K562 (cell line): ENCODE measurements at regions not wholly inside any gene's neighbourhood (a gene's known extent, or its start where the extent isn't known, plus 50 kb on each side); places are given as distances from the start of the nearest gene placed in this dataset.

Experiments
- MEF2A ChIP-seq: IDR thresholded peaks from 2 replicates; pipeline ENCODE4 v1.6.1; 2011; ENCODE audit warnings: low read depth, mild to moderate bottlenecking, low read length, moderate library complexity; ENCODE audit not compliant: control insufficient read depth
- MYBL2 ChIP-seq, 2 experiments: fragments of 450-650 bp in 1 of 2; sonication (generic) in 1 of 2; formaldehyde crosslinking in 1 of 2; IDR thresholded peaks; 2 replicates each; pipeline versions ENCODE4 v1.6.1 to v1.8.1; 2017 to 2022; ENCODE audit warnings: borderline replicate concordance in 1 of 2, inconsistent platforms in 1 of 2, low read depth in 1 of 2, mild to moderate bottlenecking in 1 of 2, missing genetic modification reagents in 1 of 2, moderate library complexity in 1 of 2
- TAF15 ChIP-seq: fragments of 200-400 bp; formaldehyde crosslinking; IDR thresholded peaks from 2 replicates; pipeline ENCODE4 v1.6.1; 2017; ENCODE audit warnings: mild to moderate bottlenecking, low read depth, low read length, moderate library complexity
- TRIM24 ChIP-seq, 2 experiments: fragments of 450-650 bp; IDR thresholded peaks; 2 replicates each; pipeline ENCODE4 v1.6.1; 2016
- ZKSCAN3 ChIP-seq: fragments of 250-450 bp; sonication (Bioruptor Pico); IDR thresholded peaks from 2 replicates; pipeline ENCODE4 v1.4.0; 2020
- TF ChIP-seq, protein P1 (sequence below): fragments of 450-650 bp; formaldehyde crosslinking; IDR thresholded peaks from 2 replicates; pipeline ENCODE4 v1.4.0; 2020; ENCODE audit warnings: mild to moderate bottlenecking
- TF ChIP-seq, protein P2 (sequence below), 3 experiments: IDR thresholded peaks in 2 of 3; conservative IDR thresholded peaks in 1 of 3; 2 replicates each; pipeline ENCODE4 v1.5.1; 2011 to 2012; ENCODE audit warnings: low read length in 3 of 3, mild to moderate bottlenecking in 3 of 3, control low read depth in 2 of 3, improper control_type of control experiment in 1 of 3, inconsistent platforms in 1 of 3, low read depth in 1 of 3, mixed read lengths in 1 of 3, moderate library complexity in 1 of 3; ENCODE audit not compliant: insufficient read depth in 2 of 3
- TF ChIP-seq, protein P3 (sequence below): IDR thresholded peaks from 2 replicates; pipeline ENCODE4 v1.6.1; 2011; ENCODE audit warnings: borderline replicate concordance, low read depth, mild to moderate bottlenecking, moderate library complexity, low read length; ENCODE audit not compliant: insufficient read depth, poor library complexity, severe bottlenecking
- TF ChIP-seq, protein P4 (sequence below): fragments of 250-450 bp; sonication (Bioruptor Pico); IDR thresholded peaks from 2 replicates; pipeline ENCODE4 v1.5.0; 2020; ENCODE audit warnings: mild to moderate bottlenecking, borderline replicate concordance

DNA sequence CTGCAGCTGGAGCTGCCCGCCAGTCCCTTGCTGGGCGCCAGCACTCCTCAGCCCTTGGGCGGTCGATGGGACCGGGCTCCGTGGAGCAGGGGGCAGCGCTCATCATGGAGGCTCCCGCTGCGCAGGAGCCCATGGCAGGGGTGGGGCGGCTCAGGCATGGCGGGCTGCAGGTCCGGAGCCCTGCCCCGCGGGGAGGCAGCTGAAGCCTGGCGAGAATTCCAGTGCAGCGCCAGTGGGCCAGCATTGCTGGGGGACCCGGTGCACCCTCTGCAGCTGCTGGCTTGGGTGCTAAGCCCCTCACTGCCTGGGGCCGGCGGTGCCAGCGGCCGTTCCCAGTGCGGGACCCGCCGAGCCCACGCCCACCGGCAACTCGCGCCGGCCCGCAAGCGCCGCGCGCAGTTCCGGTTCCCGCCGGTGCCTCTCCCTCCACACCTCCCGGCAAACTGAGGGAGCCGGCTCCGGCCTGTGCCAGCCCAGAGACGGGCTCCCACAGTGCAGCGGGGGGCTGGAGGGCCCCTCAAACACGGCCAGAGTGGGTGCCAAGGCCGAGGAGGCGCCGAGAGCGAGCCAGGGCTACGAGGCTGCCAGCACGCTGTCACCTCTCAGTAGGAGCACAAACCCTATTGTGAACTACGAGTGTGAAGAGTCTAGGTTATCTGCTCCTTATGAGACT, 687.1 kb downstream of the PCDH17 start:
- TF ChIP-seq TAF15 (no peak), ZKSCAN3 (CRISPR knock-in tag) (no peak), MYBL2 (IDR thresholded peaks at IDR 0.05; ENCODE audit: low read depth) (no peak), MYBL2 (CRISPR knock-in tag; IDR thresholded peaks at IDR 0.05; ENCODE audit: borderline replicate concordance) (no peak), MEF2A (no peak), TRIM24 (IDR thresholded peaks at IDR 0.05) (no peak)
- TF ChIP-seq, protein P1, sequence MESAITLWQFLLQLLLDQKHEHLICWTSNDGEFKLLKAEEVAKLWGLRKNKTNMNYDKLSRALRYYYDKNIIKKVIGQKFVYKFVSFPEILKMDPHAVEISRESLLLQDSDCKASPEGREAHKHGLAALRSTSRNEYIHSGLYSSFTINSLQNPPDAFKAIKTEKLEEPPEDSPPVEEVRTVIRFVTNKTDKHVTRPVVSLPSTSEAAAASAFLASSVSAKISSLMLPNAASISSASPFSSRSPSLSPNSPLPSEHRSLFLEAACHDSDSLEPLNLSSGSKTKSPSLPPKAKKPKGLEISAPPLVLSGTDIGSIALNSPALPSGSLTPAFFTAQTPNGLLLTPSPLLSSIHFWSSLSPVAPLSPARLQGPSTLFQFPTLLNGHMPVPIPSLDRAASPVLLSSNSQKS (CRISPR knock-in tag), result no peak
- TF ChIP-seq, protein P2, sequence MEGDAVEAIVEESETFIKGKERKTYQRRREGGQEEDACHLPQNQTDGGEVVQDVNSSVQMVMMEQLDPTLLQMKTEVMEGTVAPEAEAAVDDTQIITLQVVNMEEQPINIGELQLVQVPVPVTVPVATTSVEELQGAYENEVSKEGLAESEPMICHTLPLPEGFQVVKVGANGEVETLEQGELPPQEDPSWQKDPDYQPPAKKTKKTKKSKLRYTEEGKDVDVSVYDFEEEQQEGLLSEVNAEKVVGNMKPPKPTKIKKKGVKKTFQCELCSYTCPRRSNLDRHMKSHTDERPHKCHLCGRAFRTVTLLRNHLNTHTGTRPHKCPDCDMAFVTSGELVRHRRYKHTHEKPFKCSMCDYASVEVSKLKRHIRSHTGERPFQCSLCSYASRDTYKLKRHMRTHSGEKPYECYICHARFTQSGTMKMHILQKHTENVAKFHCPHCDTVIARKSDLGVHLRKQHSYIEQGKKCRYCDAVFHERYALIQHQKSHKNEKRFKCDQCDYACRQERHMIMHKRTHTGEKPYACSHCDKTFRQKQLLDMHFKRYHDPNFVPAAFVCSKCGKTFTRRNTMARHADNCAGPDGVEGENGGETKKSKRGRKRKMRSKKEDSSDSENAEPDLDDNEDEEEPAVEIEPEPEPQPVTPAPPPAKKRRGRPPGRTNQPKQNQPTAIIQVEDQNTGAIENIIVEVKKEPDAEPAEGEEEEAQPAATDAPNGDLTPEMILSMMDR (IDR thresholded peaks at IDR 0.05 in 2 of 3, conservative IDR thresholded peaks at IDR 0.05 in 1 of 3; ENCODE audit: insufficient read depth in 2 of 3, low read depth in 1 of 3, low read length in 3 of 3), result no peak
- TF ChIP-seq, protein P3, sequence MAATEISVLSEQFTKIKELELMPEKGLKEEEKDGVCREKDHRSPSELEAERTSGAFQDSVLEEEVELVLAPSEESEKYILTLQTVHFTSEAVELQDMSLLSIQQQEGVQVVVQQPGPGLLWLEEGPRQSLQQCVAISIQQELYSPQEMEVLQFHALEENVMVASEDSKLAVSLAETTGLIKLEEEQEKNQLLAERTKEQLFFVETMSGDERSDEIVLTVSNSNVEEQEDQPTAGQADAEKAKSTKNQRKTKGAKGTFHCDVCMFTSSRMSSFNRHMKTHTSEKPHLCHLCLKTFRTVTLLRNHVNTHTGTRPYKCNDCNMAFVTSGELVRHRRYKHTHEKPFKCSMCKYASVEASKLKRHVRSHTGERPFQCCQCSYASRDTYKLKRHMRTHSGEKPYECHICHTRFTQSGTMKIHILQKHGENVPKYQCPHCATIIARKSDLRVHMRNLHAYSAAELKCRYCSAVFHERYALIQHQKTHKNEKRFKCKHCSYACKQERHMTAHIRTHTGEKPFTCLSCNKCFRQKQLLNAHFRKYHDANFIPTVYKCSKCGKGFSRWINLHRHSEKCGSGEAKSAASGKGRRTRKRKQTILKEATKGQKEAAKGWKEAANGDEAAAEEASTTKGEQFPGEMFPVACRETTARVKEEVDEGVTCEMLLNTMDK, result no peak
- TF ChIP-seq, protein P4, sequence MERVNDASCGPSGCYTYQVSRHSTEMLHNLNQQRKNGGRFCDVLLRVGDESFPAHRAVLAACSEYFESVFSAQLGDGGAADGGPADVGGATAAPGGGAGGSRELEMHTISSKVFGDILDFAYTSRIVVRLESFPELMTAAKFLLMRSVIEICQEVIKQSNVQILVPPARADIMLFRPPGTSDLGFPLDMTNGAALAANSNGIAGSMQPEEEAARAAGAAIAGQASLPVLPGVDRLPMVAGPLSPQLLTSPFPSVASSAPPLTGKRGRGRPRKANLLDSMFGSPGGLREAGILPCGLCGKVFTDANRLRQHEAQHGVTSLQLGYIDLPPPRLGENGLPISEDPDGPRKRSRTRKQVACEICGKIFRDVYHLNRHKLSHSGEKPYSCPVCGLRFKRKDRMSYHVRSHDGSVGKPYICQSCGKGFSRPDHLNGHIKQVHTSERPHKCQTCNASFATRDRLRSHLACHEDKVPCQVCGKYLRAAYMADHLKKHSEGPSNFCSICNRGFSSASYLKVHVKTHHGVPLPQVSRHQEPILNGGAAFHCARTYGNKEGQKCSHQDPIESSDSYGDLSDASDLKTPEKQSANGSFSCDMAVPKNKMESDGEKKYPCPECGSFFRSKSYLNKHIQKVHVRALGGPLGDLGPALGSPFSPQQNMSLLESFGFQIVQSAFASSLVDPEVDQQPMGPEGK (CRISPR knock-in tag), result no peak
